ENCODE measurements at regions not wholly inside any gene's neighbourhood (a gene's known extent, or its start where the extent isn't known, plus 50 kb on each side); places are given as distances from the start of the nearest gene placed in this dataset.

- no peak overlapping the region for H3K4me3 Mint-ChIP-seq
Observed at GRCh38 chr16:55203570-55203969, 120.4 kb upstream of the IRX6 start.

GRCh38 chr16:55204069-55204468 is 119.9 kb upstream of the IRX6 start:
- Mint-ChIP-seq H3K27ac (no peak overlapping the region), H3K27me3 (peaks cover 0 to 4% (median 0%) of the 10 kb centered on the region in 3 donors), H3K36me3 (no peaks in the 10 kb centered on the region), H3K4me3 (no peak overlapping the region), H3K9me3 (peaks cover 0 to 5% (median 0%) of the 10 kb centered on the region in 7 donors), H3K4me1 (no peaks in the 10 kb centered on the region)
- DNase-seq (no peak), ATAC-seq (ENCODE audit: low read depth in 2 of 2) (no peak)

More at GRCh38 chr16:55203570-55203969, 120.4 kb upstream of the IRX6 start:
- H3K27ac Mint-ChIP-seq, result no peak overlapping the region
- ATAC-seq (ENCODE audit: low read depth in 2 of 2) (no peak), DNase-seq (no peak)
- peaks cover 0 to 5% (median under 1%) of the 10 kb centered on the region in 7 donors for H3K9me3 Mint-ChIP-seq
- H3K4me1 Mint-ChIP-seq, result no peaks in the 10 kb centered on the region
- H3K36me3 Mint-ChIP-seq, result no peaks in the 10 kb centered on the region
- H3K27me3 Mint-ChIP-seq, result peaks cover 0 to 4% (median 0%) of the 10 kb centered on the region in 3 donors

DNA sequence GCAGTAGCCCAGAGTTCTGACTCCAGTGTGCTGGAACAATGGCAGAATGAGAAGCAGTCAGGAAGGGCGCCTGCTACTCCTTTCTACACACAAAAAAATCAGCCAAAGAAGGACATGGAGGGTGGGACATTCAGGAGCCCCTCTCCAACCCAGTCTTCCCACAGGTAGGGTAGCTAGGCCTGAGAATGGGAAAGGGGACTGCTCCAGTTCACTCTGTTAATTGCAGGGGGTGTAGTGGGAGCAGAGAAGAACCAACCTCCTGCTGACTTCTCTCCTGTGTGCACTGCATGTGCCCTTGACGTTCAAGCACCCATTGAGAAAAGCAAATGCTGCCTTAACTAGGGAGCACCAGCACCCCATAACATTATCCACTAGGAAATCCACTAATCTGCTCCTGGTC is 119.1 kb upstream of the IRX6 start:
- no peak overlapping the region for H3K27ac Mint-ChIP-seq
- H3K4me1 Mint-ChIP-seq, result no peaks in the 10 kb centered on the region
- H3K4me3 Mint-ChIP-seq, result no peak overlapping the region
- DNase-seq (no peak), ATAC-seq (ENCODE audit: low read depth in 2 of 2) (no peak)
- H3K27me3 Mint-ChIP-seq, result peaks cover 0 to 4% (median 0%) of the 10 kb centered on the region in 3 donors
- H3K36me3 Mint-ChIP-seq, result no peaks in the 10 kb centered on the region
- peaks cover 0 to 7% (median 0%) of the 10 kb centered on the region in 7 donors for H3K9me3 Mint-ChIP-seq

- Mint-ChIP-seq H3K9me3 (peaks cover 0 to 9% (median 0%) of the 10 kb centered on the region in 7 donors), H3K36me3 (no peaks in the 10 kb centered on the region), H3K27me3 (peaks cover 0 to 4% (median 0%) of the 10 kb centered on the region in 3 donors), H3K4me3 (no peak overlapping the region), H3K4me1 (no peaks in the 10 kb centered on the region), H3K27ac (no peak overlapping the region)
- DNase-seq (no peak), ATAC-seq (ENCODE audit: low read depth in 2 of 2) (no peak)
Observed at GRCh38 chr16:55207693-55208428, 116.1 kb upstream of the IRX6 start.

- Mint-ChIP-seq H3K4me3 (no peak overlapping the region), H3K9me3 (peaks cover 0 to 9% (median 0%) of the 10 kb centered on the region in 7 donors), H3K27me3 (peaks cover 2 to 9% (median 5%) of the 10 kb centered on the region in 3 donors), H3K36me3 (no peaks in the 10 kb centered on the region), H3K27ac (no peak overlapping the region), H3K4me1 (no peaks in the 10 kb centered on the region)
- DNase-seq (no peak), ATAC-seq (ENCODE audit: low read depth in 2 of 2) (no peak)
Observed at GRCh38 chr16:55209626-55210025, 114.4 kb upstream of the IRX6 start.

GRCh38 chr16:55212791-55213190 is 111.2 kb upstream of the IRX6 start:
- Mint-ChIP-seq H3K4me3 (no peak overlapping the region), H3K4me1 (no peaks in the 10 kb centered on the region), H3K27me3 (peaks cover 0 to 14% (median 5%) of the 10 kb centered on the region in 3 donors), H3K9me3 (peaks cover 0 to 9% (median 0%) of the 10 kb centered on the region in 7 donors), H3K27ac (no peak overlapping the region), H3K36me3 (no peaks in the 10 kb centered on the region)
- no peak for DNase-seq
- no peak for ATAC-seq (ENCODE audit: low read depth in 2 of 2)

DNA sequence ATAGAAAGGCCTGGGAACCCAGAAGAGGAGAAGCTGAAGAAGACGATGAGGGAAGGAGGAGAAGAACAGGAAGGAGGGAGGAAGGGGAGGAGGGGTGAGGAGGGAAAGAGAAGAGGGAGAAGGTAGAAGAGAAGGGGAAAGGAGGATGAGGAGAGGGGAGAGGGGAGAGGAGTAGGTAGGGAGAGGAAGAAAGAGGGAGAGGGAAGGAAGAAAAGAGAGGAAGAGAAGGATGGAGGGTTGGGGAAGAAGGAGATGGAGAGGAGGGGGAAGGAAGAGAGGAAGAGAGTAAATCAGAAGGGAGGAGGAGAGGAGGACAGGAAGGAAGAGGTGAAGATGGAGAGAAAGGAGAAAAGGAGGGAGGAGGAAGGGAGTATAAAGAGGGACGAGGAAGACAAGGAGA is 109.6 kb upstream of the IRX6 start:
- Mint-ChIP-seq H3K27me3 (peaks cover 0 to 21% (median 5%) of the 10 kb centered on the region in 3 donors), H3K27ac (no peak overlapping the region), H3K4me1 (no peaks in the 10 kb centered on the region), H3K9me3 (peaks cover 0 to 14% (median 0%) of the 10 kb centered on the region in 7 donors), H3K4me3 (no peak overlapping the region), H3K36me3 (no peaks in the 10 kb centered on the region)
- no peak for DNase-seq
- no peak for ATAC-seq (ENCODE audit: low read depth in 2 of 2)

DNA sequence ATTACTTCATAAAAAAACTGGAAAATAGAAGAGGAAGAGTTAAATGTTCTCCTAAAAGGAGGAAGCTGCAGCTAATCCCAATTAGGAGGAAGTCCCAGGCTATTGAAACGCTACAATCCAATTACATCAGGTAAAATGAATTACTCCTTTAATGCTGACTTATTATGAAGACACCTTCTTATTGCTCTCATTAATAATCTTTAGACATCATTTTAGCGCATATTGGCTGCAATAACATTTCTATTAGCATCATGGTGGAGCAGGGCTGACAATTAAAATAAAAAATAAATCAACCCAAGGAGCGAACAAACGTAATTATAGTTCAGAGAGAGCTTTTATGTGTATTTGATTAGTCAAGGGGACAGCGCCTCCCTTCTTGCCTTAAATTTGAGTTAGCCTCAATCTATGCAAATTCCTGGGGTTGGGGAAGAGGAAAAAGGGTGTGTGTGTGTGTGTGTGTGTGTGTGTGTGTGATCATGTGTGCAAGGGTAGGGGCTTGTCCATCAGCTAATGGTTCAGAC is 109.0 kb upstream of the IRX6 start:
- no peak overlapping the region for H3K27ac Mint-ChIP-seq
- no peak overlapping the region for H3K4me3 Mint-ChIP-seq
- DNase-seq, result no peak
- ATAC-seq (ENCODE audit: low read depth in 2 of 2), result no peak
- H3K4me1 Mint-ChIP-seq, result no peaks in the 10 kb centered on the region
- no peaks in the 10 kb centered on the region for H3K36me3 Mint-ChIP-seq
- H3K9me3 Mint-ChIP-seq, result peaks cover 0 to 11% (median 0%) of the 10 kb centered on the region in 7 donors
- H3K27me3 Mint-ChIP-seq, result peaks cover 0 to 21% (median 10%) of the 10 kb centered on the region in 3 donors

GRCh38 chr16:55217392-55217791 is 106.6 kb upstream of the IRX6 start:
- ATAC-seq (ENCODE audit: low read depth in 2 of 2) (no peak), DNase-seq (no peak)
- Mint-ChIP-seq H3K4me1 (no peaks in the 10 kb centered on the region), H3K4me3 (no peak overlapping the region), H3K27ac (no peak overlapping the region), H3K9me3 (peaks cover 0 to 10% (median 2%) of the 10 kb centered on the region in 7 donors), H3K36me3 (no peaks in the 10 kb centered on the region), H3K27me3 (peaks cover 0 to 21% (median 10%) of the 10 kb centered on the region in 3 donors)

DNA sequence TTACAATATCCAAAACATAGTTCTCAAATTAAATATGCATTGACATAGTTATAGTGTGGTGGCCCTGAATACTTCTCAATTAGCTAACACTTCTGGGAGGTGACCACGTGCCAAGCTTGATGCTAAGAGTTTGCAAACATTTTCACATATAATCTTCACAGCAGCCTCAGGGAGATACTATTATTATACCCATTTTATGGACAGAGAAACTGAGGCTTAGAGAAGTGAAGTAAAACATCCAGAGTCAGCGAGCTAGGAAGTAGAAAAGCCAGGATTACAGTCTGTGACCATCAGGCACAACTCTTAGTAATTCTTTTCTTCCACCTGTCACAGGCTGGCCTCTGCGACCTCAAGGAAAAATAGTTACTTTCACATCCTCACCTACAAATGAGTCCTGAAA is 102.2 kb upstream of the IRX6 start:
- H3K27ac Mint-ChIP-seq, result no peak overlapping the region
- no peaks in the 10 kb centered on the region for H3K36me3 Mint-ChIP-seq
- no peak for DNase-seq
- H3K4me3 Mint-ChIP-seq, result no peak overlapping the region
- peaks cover 0 to 8% (median 5%) of the 10 kb centered on the region in 3 donors for H3K27me3 Mint-ChIP-seq
- H3K4me1 Mint-ChIP-seq, result no peaks in the 10 kb centered on the region
- peaks cover 4 to 22% (median 7%) of the 10 kb centered on the region in 7 donors for H3K9me3 Mint-ChIP-seq
- ATAC-seq (ENCODE audit: low read depth in 2 of 2), result no peak

DNA sequence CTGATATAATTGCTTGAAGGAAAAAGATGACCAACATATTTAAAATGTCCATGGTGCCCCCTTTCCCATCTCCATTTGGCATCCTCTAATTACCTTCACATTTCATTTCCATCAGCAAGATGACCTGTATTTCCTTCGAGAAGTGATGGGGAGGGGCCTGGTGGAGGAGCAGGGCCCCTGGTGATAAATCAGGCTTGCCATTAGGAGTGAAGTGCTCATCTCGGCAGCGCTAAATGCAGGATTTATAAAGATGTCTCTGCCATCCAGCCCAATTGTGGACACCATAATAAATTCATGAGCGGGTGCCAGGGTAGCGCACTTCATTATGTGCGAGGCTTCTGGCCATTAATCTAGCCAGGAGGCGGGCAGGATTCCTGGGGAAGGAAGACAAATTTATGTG is 101.5 kb upstream of the IRX6 start:
- Mint-ChIP-seq H3K36me3 (no peaks in the 10 kb centered on the region), H3K4me1 (no peaks in the 10 kb centered on the region), H3K9me3 (peaks cover 4 to 22% (median 8%) of the 10 kb centered on the region in 7 donors), H3K27me3 (peaks cover 0 to 8% (median 5%) of the 10 kb centered on the region in 3 donors), H3K27ac (no peak overlapping the region), H3K4me3 (no peak overlapping the region)
- ATAC-seq (ENCODE audit: low read depth in 2 of 2) (no peak), DNase-seq (no peak)

DNA sequence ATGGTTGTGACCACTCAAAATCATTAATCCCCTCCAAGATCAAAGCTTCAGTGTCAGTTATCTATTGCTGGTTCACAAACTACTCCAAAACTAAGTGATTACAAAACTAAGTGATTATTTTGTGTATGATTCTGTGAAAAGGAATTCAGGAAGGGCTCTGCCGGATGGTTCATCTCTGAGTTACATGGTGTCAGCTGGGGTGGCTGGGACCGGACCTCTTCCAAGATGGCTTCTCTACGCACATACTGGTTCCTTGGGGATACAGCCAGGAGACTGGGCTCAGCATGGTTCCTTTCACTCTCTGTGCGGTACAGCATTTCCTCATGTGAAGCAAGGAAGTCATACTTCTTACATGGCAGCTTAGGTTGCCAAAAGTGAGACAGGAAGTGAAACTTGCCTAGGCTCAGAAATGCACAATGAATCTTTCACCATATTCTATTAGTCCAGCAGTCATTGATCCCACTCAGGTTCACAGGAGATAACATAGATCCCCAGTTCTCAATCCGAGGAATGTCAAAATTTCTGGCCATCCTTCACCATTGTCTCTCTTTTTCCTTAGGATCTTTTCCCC is 97.9 kb upstream of the IRX6 start:
- Mint-ChIP-seq H3K4me1 (no peaks in the 10 kb centered on the region), H3K9me3 (peaks cover 1 to 16% (median 8%) of the 10 kb centered on the region in 7 donors), H3K36me3 (no peaks in the 10 kb centered on the region), H3K27me3 (peaks cover 0 to 1% (median 0%) of the 10 kb centered on the region in 3 donors), H3K27ac (no peak overlapping the region), H3K4me3 (peak overlapping the region in 1 of 8 donors; percentile 53)
- DNase-seq (no peak), ATAC-seq (ENCODE audit: low read depth in 2 of 2) (no peak)

DNA sequence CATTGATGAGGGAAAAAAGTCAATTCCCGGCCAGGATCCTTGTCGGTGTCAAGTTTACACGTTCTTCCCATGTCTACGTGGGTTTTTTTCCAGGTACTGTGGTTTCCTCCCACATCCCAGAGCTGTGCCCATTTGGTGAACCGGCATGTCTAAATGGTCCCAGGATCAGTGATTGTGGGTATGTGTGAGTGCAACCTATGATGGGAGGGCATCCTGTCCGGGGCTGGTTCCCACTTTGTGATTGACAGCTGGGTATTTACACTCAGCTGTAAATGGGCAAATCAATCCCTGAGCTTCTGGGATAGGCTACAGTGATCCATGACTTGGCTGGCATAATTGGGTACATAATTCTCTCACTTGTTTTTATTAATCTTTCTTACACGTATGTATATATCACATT is 91.2 kb upstream of the IRX6 start:
- H3K9me3 Mint-ChIP-seq, result peaks cover 0 to 3% (median 0%) of the 10 kb centered on the region in 7 donors
- no peaks in the 10 kb centered on the region for H3K36me3 Mint-ChIP-seq
- no peak overlapping the region for H3K4me3 Mint-ChIP-seq
- ATAC-seq (ENCODE audit: low read depth in 2 of 2) (no peak), DNase-seq (no peak)
- no peaks in the 10 kb centered on the region for H3K4me1 Mint-ChIP-seq
- H3K27me3 Mint-ChIP-seq, result peaks cover 6 to 19% (median 11%) of the 10 kb centered on the region in 3 donors
- no peak overlapping the region for H3K27ac Mint-ChIP-seq

GRCh38 chr16:55233464-55233863 is 90.5 kb upstream of the IRX6 start:
- no peaks in the 10 kb centered on the region for H3K4me1 Mint-ChIP-seq
- H3K9me3 Mint-ChIP-seq, result peaks cover 0 to 3% (median 0%) of the 10 kb centered on the region in 7 donors
- DNase-seq (no peak), ATAC-seq (ENCODE audit: low read depth in 2 of 2) (no peak)
- H3K27ac Mint-ChIP-seq, result no peak overlapping the region
- H3K36me3 Mint-ChIP-seq, result no peaks in the 10 kb centered on the region
- H3K4me3 Mint-ChIP-seq, result no peak overlapping the region
- peaks cover 6 to 19% (median 11%) of the 10 kb centered on the region in 3 donors for H3K27me3 Mint-ChIP-seq

Data from naive B cell (primary cell).